ENCODE measurements at regions not wholly inside any gene's neighbourhood (a gene's known extent, or its start where the extent isn't known, plus 50 kb on each side); places are given as distances from the start of the nearest gene placed in this dataset.

DNA sequence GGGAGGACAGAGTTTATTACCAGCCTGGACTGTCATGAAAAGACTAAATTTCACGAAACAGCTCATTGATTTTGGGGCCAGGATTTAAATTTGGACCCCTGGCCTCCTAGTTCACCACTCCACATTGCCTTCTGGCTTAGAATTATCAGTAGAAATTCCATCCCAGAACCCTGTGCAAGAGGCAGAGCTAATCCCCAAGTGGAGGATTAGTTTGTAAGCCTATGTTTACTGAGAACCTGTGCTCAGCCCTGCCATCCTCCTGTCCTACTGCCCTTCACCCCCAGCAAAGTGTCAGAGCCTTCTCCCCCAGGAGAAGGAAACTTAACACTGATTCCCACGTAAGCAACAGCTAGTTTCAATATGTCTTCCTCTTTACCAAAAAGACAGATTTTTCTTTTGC, 99.4 kb downstream of the SST start:
- TF ChIP-seq, protein P1, sequence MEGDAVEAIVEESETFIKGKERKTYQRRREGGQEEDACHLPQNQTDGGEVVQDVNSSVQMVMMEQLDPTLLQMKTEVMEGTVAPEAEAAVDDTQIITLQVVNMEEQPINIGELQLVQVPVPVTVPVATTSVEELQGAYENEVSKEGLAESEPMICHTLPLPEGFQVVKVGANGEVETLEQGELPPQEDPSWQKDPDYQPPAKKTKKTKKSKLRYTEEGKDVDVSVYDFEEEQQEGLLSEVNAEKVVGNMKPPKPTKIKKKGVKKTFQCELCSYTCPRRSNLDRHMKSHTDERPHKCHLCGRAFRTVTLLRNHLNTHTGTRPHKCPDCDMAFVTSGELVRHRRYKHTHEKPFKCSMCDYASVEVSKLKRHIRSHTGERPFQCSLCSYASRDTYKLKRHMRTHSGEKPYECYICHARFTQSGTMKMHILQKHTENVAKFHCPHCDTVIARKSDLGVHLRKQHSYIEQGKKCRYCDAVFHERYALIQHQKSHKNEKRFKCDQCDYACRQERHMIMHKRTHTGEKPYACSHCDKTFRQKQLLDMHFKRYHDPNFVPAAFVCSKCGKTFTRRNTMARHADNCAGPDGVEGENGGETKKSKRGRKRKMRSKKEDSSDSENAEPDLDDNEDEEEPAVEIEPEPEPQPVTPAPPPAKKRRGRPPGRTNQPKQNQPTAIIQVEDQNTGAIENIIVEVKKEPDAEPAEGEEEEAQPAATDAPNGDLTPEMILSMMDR (IDR thresholded peaks at IDR 0.05), result no peak
- no peak for TF ChIP-seq POLR2A (IDR thresholded peaks at IDR 0.05)
- TF ChIP-seq POLR2AphosphoS5 (IDR thresholded peaks at IDR 0.05), result no peak

All from prostate gland (tissue), 2 donors.